GM21825 (cell line): ENCODE measurements at regions not wholly inside any gene's neighbourhood (a gene's known extent, or its start where the extent isn't known, plus 50 kb on each side); places are given as distances from the start of the nearest gene placed in this dataset.

Experiments used
- ATAC-seq: cut with Tn5 transposase; IDR thresholded peaks from one replicate; pipeline ENCODE4 v1.9.1; 2021; ENCODE audit warnings: mild to moderate bottlenecking, moderate library complexity; ENCODE audit not compliant: unreplicated experiment

DNA sequence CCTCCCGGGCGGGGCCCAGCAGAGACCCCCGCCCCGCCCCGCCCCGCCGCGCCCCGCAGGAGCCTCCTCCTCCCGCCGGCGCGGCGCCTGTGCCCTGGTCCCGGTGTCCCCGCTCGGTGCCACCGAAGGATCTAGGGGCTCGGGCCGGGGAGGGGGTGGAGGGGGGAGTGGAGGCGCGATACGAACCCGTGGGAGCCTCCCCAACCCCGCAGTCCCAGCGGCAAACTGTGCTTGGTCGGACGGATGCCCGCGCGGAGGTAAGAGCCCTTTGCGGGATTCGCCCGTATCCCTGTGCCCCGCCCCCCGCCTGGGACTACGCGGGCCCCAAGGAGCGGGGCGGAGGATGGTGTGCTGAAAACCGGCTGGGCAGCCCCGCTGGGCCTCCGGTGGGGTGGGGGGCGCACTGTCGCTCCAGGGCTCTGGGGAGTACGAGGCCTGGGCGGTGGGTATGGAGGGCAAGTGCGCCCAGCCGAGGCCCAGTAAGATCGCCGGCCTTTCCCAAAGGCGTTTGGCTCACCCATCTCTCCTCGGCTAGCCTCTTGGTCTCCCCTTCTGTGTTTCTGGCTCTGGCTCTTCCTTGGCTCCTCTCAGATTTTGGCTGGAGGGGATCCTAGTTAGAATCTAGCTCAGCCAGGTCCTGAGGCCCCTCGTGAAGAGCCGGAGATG is 65.6 kb upstream of the POLG start:
- peak; percentile 23 for ATAC-seq

DNA sequence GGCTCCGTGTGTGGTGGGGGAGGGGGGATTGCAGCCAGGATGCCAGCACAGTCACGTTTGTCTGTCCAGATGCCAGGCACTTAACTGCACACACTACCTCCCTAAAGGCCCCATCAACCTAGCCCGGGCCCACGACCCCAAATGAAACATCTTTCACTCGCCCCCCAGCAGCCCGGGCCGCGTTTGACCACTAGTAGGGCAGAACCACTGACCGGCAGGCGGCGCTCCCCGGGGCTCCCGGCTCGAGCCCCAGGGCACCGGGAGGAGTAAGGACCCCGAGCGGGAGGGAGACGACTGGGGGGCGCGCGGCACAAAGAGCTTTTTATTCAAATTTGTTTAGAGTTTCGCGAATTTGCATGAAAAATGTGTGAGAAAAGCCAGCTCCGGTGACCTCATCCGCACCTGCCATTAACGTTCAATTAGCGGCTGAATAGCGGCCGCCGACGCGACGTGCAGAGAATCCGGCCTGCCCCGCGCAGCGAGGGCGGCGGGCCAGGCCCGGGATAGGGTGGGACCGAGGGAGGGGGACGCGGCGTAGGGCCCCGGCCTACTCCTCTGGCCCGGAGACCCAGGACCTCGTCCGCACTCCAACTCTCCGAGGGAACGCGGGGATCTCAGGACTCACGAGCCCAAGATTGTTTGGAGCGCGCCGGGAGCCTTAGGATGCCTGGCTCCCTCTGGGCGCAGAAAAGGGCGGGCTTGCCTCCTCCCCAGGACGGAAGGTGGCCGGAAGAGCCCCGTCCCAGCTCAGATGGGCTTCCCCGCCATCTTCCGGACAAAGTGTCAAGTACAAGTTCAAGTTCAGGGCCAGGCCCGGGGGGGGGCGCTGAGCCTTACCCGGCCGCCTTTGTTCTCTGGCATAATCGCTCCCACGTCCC is 64.9 kb upstream of the POLG start:
- ATAC-seq = peak; percentile 65

- ATAC-seq = no peak
These were observed 64.2 kb upstream of the POLG start for GRCh38 chr15:89398896-89399237.

DNA sequence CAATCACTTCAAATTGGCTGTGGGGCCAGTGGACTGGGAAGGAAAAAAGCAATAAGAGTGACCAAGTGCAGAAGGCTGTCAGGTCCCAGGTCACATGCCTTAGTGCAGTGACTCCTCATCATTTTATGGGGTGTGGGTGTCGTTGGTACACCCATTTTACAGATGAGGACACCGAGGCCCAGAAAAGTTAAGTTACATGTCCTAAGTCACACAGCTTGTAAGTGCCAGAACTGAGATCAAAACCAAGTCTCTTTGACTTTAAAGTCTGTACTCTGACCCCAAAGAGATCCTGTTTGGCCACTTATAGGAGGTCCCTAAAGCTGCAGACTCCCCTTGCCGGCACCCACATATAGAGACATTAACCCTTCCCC is 63.0 kb upstream of the POLG start:
- ATAC-seq = no peak

- no peak for ATAC-seq
These were observed 62.4 kb upstream of the POLG start for GRCh38 chr15:89396723-89397652.

GRCh38 chr15:89395996-89396395 is 61.4 kb upstream of the POLG start:
- ATAC-seq = no peak

GRCh38 chr15:89395461-89395871 is 60.8 kb upstream of the POLG start:
- ATAC-seq = no peak

GRCh38 chr15:89395031-89395430 is 60.4 kb upstream of the POLG start:
- ATAC-seq = no peak

DNA sequence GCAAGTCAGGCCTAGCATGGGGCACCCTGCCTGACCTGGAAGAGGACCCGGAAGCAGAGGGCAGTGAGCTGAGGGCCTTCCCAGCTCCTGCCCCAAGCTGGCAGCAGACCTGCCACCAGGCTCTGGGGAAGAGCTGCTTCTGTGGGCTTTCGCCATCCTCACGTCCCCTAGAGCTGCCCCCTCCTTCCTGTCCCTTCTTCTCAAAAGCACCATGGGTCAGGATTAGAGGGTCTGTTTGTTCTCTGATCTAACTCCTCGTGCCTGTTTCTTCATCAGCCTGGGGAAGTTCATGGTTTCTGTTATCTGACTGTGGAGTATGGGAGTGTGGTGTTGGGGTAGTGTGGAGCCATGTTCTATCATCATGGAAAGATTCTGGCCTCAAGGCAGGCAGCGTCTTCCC is 58.4 kb upstream of the POLG start:
- ATAC-seq = no peak

DNA sequence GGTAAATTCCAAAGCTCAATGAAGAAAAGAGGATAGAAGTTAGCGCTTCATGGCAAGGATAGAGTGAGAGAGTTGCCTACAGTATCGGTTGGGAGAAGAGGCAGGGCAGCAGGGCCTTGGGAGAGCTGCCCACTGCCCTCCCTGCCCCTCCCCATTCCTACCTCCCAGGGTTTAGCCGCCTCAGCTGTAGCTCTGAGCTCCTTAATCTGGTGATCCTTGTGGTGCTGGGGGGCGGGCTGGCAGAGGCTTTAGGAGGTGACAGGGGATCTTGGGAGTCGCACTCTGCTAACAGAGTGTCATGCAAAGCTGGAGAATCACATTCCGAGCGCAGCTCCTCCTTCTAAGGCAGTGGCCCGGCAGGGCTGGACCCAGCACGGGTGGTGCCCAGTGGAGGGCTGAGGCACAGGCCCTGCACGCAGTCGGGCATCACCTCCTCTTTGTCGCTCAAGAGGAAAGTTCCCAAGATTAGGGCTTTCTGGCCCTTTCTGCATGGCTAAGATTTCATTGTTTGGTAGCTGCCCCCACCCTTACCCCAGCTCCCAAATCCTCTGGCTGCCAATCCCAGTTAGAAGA is 57.1 kb upstream of the POLG start:
- no peak for ATAC-seq

DNA sequence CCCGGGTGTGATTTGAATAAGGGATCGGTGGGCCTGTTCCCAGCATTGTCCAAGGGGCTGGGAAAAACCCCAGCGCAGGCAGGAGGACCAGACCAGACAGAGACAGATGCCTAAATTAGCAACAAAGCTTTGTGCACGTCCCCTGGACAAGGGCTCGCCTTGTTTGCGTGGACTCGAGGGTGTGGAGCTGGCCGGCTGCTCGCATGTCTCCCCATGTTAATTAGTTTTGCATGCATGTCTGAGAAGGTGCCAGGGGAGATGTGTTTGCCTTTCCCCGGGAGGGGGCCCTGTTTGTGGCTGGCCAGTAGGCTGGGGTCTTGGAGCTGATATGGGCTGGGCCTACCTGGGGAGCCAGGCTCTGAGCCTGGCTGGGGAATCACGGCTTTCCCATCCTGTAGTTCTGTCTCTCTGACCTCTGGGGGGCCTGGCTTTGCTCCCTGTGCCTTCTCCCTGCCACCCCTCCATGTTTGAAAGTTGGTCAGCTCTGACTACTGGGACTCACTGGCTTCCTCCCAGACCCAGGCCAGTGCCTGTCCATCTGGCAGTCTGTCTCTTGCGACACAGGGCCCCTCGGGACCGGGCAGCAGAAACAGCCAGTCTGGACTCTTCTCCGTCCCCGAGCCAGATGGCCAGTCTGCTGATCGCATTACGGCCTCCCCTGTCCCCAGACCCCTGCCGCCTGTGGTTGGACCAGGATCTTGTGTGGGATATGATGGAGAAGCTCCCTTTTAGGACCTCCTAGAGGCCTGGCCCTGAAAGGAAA is 55.4 kb upstream of the POLG start:
- no peak for ATAC-seq

DNA sequence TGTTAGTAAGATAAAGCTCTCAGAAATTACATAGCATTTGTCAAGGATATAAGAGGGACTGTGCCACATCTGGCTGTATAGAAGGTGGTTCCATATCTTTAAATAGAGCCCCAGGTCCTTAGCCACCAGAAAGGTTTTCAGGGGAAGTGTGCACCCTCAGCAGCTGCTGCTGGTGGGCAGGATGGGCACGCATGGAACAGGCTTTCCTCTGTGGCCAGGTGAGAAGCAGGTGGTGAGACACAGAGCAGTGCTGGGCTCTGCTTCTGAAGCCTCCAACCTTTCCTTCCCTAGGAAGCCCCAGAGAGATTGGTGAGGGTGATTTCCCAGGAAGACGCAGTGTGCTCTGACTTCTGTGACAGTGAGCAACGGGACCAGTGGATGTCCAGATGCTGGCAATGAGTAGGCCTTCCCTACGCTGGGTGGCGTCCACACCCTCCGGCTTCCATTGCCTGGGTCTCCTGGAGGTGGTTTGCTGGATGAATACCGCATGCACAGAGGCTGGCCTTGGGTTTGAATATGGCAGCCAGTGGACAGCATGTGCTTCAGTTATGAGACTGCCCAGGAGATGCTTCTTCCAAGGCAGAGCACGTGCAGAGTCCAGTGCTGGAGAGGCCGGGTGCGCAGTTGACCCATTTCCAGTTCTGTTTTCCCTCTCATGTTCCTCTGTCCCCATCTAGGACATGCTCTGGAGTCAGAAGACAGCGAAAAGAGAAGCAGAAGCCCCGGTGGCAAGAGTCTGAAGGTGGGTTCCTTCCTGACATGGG is 52.7 kb upstream of the POLG start:
- ATAC-seq = no peak

- ATAC-seq = no peak
These were observed 51.1 kb upstream of the POLG start for GRCh38 chr15:89385596-89386331.
